ENCODE measurements at regions not wholly inside any gene's neighbourhood (a gene's known extent, or its start where the extent isn't known, plus 50 kb on each side); places are given as distances from the start of the nearest gene placed in this dataset.
"Not testable (repeated sequence)": the region's sequence is repeated elsewhere in the genome, so short reads cannot be mapped to it uniquely, and the experiment has no call there.

DNA sequence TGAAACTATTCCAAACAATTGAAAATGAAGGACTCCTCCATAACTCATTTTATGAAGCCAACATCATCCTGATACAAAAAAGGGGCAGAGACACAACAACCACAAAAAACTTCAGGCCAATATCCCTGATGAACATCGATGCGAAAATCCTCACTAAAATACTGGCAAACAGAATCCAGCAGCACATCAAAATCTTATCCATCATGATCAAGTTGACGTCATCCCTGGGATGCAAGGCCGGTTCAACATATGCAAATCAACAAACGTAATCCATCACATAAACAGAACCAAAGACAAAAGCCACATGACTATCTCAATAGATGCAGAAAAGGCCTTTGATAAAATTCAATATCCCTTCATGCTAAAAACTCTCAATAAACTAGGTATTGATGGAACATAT, 272.8 kb downstream of the RNF144B start:
- TF ChIP-seq CTCF (IDR thresholded peaks at IDR 0.05; ENCODE audit: control extremely low read depth in 1 of 3, insufficient read depth in 1 of 3, low read depth in 1 of 3, low read length in 3 of 3); RBBP5 (IDR thresholded peaks at IDR 0.05; ENCODE audit: borderline replicate concordance, low read depth, low read length); POLR2A (IDR thresholded peaks at IDR 0.05; ENCODE audit: control extremely low read depth in 1 of 2, low read depth in 2 of 2, low read length in 2 of 2); POLR2AphosphoS5 (IDR thresholded peaks at IDR 0.05; ENCODE audit: low read depth, low read length); YY1 (IDR thresholded peaks at IDR 0.05; ENCODE audit: low read depth, low read length); CBX8 (IDR thresholded peaks at IDR 0.05; ENCODE audit: borderline replicate concordance, low read depth, low read length); PHF8 (conservative IDR thresholded peaks at IDR 0.05; ENCODE audit: low read depth, low read length); JUN (IDR thresholded peaks at IDR 0.05; ENCODE audit: low read depth, low read length); RFX5 (IDR thresholded peaks at IDR 0.05; ENCODE audit: borderline replicate concordance, low read depth, low read length); NRF1 (IDR thresholded peaks at IDR 0.05; ENCODE audit: low read depth, low read length); KDM4A (IDR thresholded peaks at IDR 0.05; ENCODE audit: low read depth, low read length, severe bottlenecking); ATF3 (IDR thresholded peaks at IDR 0.05; ENCODE audit: insufficient read depth, low read depth, low read length): not testable (repeated sequence)

All from H1 (cell line).